HG02938 (cell line): ENCODE measurements at regions not wholly inside any gene's neighbourhood (a gene's known extent, or its start where the extent isn't known, plus 50 kb on each side); places are given as distances from the start of the nearest gene placed in this dataset.

Experiments
- ATAC-seq: cut with Tn5 transposase; IDR thresholded peaks from one replicate; pipeline ENCODE4 v1.9.1; 2021; ENCODE audit warnings: mild to moderate bottlenecking, moderate library complexity; ENCODE audit not compliant: unreplicated experiment

DNA sequence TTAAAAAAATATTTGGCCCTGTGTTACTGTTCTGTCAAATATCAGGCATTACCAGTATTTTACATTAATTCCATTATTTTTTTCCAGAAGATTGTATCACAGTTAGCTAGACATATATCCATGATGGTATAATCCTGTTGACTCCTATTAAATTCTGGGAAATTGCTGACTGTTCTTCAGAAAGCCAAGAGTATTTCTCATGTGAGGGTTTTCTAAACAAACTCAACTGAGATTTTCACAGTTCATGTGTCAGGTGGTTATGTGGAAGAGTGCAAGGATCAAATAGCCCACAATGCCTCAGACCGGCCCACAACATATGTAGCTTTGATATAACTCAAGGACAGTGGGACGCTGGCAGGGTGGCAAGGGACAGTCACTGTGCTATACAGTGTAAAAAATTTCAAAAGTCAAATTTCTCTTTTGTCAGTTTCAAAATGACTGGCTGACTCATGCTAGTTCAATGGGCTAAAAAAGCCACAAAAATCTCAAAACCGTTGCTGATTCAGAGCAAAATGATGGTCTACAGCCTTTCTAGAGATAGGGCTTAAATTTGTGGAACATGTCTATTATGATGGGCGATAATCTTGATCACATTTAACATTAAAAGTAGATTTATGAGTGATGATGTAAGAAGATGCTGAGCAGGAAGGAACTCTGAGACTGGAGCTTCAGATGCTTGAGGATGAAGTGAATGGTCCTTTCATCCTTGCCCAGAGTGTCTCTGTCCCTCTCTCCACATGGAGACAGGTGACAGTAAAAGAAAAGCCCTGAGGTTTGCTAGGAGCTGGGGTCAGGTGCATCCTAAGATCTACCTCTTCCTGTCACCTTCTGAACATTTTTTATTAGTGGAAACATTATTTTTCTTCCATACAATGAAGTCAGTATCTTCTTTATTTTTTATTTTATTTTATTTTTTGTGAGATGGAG is 175.8 kb upstream of the PIEZO2 start:
- peak; percentile 91 for ATAC-seq

DNA sequence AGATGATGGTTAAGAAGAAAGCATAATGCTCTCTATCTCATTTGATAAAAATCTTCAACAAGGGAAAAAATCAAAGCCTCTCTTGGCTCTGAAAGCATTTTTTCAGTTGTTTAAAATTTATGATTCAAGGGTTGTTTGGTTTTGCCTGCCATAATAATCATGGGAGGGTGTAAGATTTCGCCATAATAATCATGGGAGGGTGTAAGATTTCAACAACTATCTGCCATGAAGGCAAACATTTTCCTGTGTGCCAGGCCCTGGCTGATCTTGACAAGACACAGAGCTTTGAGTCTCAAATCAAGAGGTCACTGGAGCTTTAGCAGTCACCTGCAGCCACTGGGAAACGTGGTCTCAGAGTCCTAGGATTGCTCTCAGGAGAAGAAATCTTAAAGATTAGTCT is 175.1 kb upstream of the PIEZO2 start:
- ATAC-seq: no peak

- no peak for ATAC-seq
These were observed 174.0 kb upstream of the PIEZO2 start for GRCh38 chr18:11323359-11323819.

DNA sequence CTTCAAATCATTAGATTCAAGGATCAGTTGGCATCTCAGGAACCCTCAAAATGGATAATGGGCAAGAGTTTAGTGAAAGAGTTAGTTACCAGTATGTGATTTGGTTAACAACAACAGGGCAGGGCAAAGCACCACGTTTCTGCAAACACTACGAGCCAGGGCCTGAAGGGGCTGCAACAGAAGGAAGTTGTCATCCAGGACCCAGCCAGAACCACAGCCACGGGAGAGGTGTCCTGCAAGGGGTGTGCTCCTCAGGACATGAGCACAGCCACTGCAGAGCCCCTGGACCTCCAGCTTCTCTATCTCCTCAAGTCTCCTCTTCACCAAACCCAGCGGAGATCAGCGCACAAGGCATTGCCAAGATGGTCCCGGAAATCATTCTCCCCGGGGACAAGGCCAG is 173.3 kb upstream of the PIEZO2 start:
- ATAC-seq: no peak

GRCh38 chr18:11322006-11322405 is 172.6 kb upstream of the PIEZO2 start:
- ATAC-seq: no peak

DNA sequence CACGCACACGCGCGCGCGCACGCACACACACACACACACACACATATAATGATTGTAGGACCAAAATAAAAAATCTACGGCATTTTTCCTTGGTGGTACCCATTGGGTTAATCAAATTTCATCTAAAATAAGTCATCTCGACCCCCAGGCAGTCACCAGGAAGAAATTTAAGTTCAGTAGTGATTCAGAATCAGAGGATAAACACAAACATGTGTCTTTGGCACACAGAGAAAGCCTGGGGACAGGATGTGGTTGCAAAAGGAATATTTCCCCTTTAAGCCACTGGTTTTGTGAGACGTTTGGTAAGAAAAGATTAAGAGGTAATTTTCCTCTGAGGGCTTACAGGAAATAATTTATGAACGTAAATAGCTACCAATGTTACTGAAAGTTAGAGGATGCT is 171.6 kb upstream of the PIEZO2 start:
- no peak for ATAC-seq

DNA sequence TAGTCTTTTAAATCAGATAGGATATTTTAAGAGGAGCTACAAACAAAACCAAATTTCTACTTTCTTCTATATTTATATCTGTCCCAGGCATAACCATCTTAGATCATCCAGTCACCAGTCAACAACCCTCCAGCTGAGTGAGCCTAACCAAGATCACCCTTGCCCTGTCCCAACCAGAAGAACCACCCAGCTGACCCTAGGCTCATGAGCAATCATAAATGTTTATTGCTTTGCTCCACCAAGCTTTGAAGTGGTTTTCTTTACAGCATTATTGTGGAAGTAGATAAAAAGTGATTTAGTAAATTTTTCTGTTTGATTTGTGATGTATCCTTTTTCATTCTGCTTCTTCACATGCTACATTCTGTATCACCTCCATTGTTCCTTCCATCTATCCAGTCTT is 167.2 kb upstream of the PIEZO2 start:
- ATAC-seq: no peak

- ATAC-seq: no peak
These were observed 161.2 kb upstream of the PIEZO2 start for GRCh38 chr18:11310476-11311086.

- no peak for ATAC-seq
These were observed 159.8 kb upstream of the PIEZO2 start for GRCh38 chr18:11309172-11309571.

GRCh38 chr18:11308499-11308898 is 159.1 kb upstream of the PIEZO2 start:
- ATAC-seq: no peak

DNA sequence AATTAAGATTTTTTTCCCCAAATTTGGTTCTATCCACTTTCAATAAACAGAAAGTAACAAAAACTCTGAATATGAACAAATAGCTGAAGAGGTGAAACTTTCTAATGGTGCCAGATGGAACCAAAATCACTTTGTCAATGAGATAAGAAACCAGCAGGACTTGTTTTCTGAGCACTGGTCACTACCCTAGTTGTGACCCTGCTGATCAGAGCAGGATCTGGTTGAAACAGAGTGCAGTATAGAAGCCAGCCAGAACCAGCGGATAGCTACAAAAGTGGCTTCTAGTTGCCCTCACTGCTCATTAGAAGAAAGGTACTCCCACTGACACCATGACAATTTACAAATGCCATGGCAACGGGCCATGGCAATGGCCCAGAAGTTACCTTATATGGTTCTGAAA is 158.3 kb upstream of the PIEZO2 start:
- ATAC-seq: no peak

- ATAC-seq: no peak
These were observed 156.1 kb upstream of the PIEZO2 start for GRCh38 chr18:11305507-11305906.

DNA sequence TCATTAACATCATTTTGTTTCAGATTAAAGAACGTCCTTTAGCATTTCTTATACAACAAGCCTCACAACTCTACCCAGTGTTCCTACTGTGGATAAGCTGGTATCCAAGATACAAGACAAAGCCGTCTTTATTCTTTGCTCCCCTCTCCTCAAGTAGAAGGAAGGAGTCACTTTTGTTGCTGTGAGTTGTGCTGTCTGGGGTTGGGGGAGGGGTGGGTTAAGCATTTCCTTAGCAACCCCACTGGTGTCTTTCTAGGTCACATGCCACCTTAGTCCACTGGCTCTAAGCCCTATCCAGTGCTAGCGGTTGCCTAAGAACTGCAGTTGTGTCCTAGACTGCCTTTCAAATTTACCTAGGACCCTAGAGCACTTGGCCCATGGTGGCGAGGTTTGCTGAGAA is 155.6 kb upstream of the PIEZO2 start:
- ATAC-seq: no peak

DNA sequence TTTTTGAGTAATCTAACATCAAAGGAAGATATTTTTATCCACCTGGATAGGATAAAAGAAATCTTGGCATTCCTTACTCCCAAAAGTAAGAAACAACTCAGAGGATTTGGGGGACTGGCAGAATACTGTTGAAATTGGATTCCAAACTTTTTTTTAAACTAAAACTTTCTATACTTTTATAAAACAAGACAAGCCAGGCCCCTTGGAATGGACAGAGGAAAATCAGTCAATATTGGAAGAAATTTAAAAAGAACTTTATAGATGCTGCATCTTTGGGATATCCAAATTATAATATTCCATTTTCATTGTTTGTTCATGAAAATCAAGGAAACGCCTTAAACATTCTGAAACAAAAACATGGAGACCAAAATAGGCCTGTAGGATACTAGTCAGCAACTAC is 147.6 kb upstream of the PIEZO2 start:
- no peak for ATAC-seq

GRCh38 chr18:11293794-11294193 is 144.4 kb upstream of the PIEZO2 start:
- ATAC-seq: no peak

- ATAC-seq: no peak
These were observed 141.4 kb upstream of the PIEZO2 start for GRCh38 chr18:11290786-11291185.

- ATAC-seq: no peak
These were observed 139.9 kb upstream of the PIEZO2 start for GRCh38 chr18:11289248-11289647.

DNA sequence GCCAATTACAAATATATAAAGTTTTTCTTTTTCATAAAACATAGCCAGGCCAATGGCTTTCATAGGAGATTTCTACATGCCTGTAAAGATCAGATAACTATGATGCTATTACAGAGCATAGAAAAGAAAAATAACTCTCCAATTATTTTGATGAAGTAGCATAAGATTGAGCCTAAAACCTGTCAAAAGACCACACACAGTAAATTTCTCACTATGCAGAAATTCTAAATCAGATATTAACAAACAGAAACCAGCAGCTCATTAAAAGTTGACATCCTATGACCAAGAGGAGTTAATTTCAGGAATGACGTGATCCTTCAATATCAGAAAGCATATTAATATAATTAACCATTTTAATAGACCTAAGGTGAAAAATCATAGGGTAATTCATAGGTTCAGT is 139.0 kb upstream of the PIEZO2 start:
- ATAC-seq: no peak

DNA sequence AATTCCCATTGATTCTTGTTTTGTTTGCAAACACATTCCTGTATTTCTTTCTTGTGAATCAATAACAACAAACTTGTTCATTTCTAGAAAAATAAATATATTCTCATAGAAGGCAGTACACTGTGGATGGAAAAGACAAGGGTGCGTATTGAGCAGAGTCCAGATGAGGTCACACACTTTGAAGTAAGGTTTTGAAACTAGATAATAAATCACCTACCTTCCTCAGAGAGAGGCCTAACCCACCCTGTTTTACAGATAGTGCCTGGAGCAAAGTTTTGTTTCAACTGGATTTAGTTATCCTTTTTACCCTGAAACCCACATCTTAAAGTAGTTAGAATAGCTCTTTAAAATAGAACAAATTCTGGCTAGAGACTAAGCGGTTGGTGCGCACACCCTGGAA is 137.1 kb upstream of the PIEZO2 start:
- no peak for ATAC-seq

GRCh38 chr18:11284811-11285210 is 135.4 kb upstream of the PIEZO2 start:
- no peak for ATAC-seq

DNA sequence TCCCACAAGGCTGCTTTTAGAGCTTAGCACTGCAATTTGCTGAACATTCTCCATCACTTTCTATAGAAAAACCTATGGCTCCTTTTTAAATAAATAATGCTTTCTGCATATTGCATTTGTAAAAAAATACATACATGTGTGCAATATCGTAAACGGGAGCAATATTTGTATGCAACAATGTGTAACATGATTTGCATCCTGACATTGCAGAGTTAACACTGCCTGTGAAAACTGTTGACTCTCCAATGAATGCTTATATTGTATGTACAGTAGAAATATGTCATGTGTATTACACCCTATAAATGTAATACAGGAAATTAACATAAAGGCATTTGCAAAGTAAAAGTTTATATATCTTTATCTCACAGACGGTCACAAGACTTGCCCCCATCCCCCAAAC is 135.0 kb upstream of the PIEZO2 start:
- no peak for ATAC-seq

DNA sequence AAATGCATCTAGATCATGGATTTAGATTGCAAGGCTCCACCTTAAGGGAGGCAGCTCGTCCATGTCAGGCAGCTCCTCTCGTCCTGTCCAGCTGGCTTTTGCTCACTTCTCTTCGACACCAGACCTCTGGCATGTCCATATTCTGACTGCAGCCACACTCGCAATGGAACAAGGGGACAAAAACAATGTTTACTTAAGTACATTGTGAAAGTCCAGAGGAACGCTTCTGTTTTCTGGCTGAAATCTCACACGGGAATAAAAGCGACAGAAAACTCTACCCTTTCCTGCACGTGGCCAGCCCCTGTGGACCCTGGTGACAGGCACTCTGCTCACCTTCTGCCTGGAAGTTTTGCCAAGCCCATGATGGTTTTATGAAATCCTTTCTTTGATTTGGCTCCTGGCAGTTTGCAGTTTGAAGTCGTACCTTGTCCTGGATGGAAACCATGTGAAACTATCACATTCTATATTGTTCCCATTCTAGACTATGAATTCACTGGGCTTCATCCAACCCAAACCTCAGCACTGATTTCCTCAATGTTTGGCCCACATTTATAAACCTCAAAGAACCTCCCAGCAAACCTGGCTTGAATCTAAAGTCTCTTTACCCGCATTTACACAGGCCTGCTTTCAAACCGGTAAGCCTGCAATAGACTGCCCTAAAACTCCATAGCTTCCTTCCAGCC is 134.3 kb upstream of the PIEZO2 start:
- ATAC-seq: no peak
